Cardiac septum (tissue), 1 donor: ENCODE measurements at regions not wholly inside any gene's neighbourhood (a gene's known extent, or its start where the extent isn't known, plus 50 kb on each side); places are given as distances from the start of the nearest gene placed in this dataset.
"Not testable (repeated sequence)": the region's sequence is repeated elsewhere in the genome, so short reads cannot be mapped to it uniquely, and the experiment has no call there.

Experiments used
- DNase-seq: peaks from one replicate; pipeline ENCODE4 v3.0.0-alpha.2; 2020; ENCODE audit warnings: low spot score
- intact Hi-C: fragments of 100-400 bp; cut with DNase I; formaldehyde crosslinking; loops from one replicate; pipeline ENCODE4 v1.14.0; 2022
- donor health status: DM: no; HTN: no; CAD: no.

GRCh38 chr13:26480246-26480855 lies 77.1 kb upstream of the WASF3 start:
- intact Hi-C loops, result loop anchor here (10.0 kb wide), 1 partner anchor 214 kb away; no protein-coding TSS in a partner anchor
- DNase-seq, result peak; percentile 31

GRCh38 chr13:26482451-26483197 lies 74.9 kb upstream of the WASF3 start:
- peak; percentile 38 for DNase-seq
- intact Hi-C loops, result loop anchor here (10.0 kb wide), 1 partner anchor 212 kb away; no protein-coding TSS in a partner anchor

- intact Hi-C loops, result loop anchor here (10.0 kb wide), 1 partner anchor 211 kb away; no protein-coding TSS in a partner anchor
- no peak for DNase-seq
Observed at GRCh38 chr13:26483546-26483945, 73.9 kb upstream of the WASF3 start.

GRCh38 chr13:26484196-26484595 lies 73.3 kb upstream of the WASF3 start:
- intact Hi-C loops, result loop anchor here (10.0 kb wide), 1 partner anchor 211 kb away; no protein-coding TSS in a partner anchor
- DNase-seq, result no peak

- intact Hi-C loops, result loop anchor here (10.0 kb wide), 1 partner anchor 210 kb away; no protein-coding TSS in a partner anchor
- no peak for DNase-seq
Observed at GRCh38 chr13:26485288-26485687, 72.2 kb upstream of the WASF3 start.

DNA sequence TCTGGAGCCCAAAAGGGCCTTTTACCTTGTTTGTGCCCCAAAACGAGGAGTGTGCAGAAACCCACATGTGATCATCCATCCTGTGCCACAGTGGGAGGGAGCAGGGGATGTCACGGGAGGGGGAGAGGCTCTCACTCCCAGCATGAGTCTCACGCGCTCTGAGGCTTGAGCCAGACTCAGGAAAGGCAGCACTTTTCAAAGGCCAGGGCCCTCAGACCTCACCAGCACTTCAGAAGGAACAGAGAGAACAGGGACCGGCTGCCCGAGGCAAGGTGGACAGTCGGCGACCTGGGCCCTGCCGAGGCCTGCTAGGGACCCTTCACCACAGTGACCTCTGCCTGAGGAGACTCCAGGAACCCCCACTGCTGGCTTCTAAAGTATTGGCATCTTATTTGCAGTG lies 71.7 kb upstream of the WASF3 start:
- DNase-seq, result no peak
- intact Hi-C loops, result loop anchor here (10.0 kb wide), 1 partner anchor 209 kb away; no protein-coding TSS in a partner anchor

DNA sequence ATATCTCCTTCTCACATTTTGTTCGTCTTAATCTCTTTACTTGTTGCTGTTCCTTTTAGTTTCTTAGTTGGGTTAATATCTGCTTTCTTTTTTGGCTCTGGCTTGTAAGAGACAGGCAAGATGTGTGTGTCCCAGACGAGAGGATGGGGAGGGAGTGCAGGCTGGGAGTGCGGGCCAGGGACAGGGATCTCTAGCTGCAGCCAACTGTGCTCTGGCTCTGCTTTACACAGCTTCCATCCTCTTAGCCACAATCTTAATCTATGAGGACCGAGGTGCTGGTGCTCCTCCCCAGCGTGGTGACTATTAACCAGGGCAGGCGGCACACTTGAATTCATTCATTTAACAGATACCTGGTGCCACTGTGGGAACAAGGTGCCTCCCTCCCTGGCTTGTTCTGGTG lies 70.9 kb upstream of the WASF3 start:
- intact Hi-C loops, result loop anchor here (10.0 kb wide), 1 partner anchor 208 kb away; no protein-coding TSS in a partner anchor
- no peak for DNase-seq

- intact Hi-C loops, result loop anchor here (10.0 kb wide), 1 partner anchor 207 kb away; no protein-coding TSS in a partner anchor
- no peak for DNase-seq
Observed at GRCh38 chr13:26487781-26488180, 69.7 kb upstream of the WASF3 start.

DNA sequence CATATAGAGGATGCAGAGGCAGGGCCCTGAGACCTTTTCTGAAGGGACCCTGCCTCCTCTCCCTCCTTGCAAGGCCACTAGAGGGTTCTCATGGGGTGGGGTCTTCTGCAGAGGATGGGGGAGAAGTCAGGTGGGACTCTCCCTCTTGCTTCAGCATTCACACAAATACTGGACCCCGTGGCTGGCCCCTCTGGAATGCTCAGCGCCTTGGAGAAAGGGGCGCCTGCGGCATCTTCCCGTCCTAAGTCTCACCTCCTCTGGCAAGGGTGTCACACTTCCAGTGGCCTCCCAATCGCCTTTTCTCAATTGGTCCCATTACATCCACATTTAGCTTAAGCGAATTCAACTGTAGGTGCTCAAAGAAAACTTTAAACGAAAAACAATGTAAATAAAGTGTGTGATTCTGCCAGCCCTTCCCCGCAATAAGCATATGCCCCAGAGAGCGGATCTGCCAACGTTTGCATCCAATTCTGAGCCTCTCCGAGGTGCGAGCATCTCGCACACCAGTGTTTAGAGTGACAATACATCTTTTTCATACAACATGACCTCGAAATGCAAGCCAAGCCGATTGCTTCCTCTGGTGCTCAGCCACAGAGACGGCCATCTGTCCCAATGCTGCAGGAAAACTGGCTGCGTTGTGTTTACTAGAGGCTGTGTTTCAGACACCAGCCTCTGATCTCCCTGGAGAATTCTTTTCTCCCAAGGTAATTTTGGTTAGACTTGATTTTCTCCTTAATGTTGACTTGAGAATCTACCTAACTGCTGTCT lies 69.1 kb upstream of the WASF3 start:
- intact Hi-C loops, result loop anchor here (10.0 kb wide), 1 partner anchor 206 kb away; no protein-coding TSS in a partner anchor
- no peak for DNase-seq

DNA sequence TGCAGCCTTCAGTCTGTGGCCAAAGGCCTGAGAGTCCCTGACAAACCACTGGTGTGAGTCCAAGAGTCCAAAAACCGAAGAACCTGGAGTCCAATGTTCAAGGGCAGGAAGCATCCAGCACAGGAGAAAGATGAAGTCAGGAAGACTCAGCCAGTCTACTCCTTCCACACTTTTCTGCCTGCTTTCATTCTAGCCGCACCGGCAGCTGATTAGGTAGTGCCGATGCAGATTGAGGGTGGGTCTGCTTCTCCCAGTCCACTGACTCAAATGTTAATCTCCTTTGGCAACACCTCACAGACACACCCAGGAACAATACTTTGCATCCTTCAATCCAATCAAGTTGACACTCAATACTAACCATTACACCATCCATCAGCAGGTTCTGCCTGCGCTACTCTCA lies 65.2 kb upstream of the WASF3 start:
- DNase-seq, intact Hi-C loops: not testable (repeated sequence)

DNA sequence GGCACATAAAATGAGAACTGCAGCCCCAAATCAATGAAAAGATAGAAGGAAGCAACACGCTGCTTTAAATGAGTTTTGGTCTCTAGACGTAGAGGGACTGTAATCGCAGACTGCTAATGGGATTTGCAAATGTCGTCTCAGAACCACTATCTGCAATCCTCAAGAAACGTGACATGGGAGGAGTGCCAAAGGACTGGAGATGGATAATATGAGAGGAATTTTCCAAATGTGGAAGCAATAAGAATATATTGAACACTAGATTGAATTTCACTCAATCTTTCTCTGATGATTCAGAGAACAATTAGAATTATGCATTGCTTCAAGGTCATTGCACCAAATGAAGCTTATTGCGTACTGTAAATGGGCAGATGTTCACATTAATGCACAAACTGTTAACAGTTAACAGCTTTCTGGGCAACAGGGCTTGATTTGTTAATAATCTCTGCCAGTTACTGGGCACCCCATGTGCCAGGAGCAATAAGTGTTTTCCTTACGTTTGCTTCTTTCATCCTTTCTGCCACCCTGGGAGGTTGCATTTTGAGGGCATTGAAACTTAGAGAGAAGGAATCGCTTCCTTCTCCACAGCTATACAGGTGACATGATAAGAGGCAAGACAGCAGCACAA lies 62.8 kb upstream of the WASF3 start:
- no peak for DNase-seq
- intact Hi-C loops, result no loop called here

GRCh38 chr13:26495750-26496149 lies 61.7 kb upstream of the WASF3 start:
- no peak for DNase-seq
- intact Hi-C loops, result loop anchor here (2.0 kb wide), 1 partner anchor 311 kb away; no protein-coding TSS in a partner anchor

DNA sequence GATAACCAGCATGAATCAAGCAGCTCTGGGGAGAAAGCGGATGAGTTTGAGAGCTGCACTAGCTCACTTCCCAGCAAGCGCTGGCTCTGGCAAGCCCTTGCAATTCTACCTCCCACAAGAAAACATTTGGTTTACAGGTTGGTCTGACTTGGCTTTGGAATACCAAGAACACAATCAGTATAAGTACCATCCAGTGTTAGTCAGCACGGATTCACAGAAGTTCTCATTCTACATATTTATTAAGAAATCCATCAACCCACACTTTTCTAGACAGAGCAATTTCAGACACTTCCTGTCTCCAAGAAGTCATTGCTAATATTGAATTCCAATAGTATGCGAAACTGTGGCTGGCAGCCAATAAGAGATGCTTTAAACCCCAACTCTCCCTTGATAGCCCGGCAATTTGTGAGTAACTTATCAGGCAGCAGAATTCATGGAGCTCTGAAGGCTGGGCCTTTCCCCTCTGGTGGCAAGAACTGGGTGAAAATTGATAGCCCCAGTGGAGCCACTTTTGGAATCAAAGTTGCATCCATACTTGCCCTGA lies 59.4 kb upstream of the WASF3 start:
- intact Hi-C loops, result loop anchor here (2.0 kb wide), 1 partner anchor 313 kb away; no protein-coding TSS in a partner anchor
- no peak for DNase-seq

GRCh38 chr13:26498656-26499601 lies 58.6 kb upstream of the WASF3 start:
- no peak for DNase-seq
- intact Hi-C loops, result no loop called here

DNA sequence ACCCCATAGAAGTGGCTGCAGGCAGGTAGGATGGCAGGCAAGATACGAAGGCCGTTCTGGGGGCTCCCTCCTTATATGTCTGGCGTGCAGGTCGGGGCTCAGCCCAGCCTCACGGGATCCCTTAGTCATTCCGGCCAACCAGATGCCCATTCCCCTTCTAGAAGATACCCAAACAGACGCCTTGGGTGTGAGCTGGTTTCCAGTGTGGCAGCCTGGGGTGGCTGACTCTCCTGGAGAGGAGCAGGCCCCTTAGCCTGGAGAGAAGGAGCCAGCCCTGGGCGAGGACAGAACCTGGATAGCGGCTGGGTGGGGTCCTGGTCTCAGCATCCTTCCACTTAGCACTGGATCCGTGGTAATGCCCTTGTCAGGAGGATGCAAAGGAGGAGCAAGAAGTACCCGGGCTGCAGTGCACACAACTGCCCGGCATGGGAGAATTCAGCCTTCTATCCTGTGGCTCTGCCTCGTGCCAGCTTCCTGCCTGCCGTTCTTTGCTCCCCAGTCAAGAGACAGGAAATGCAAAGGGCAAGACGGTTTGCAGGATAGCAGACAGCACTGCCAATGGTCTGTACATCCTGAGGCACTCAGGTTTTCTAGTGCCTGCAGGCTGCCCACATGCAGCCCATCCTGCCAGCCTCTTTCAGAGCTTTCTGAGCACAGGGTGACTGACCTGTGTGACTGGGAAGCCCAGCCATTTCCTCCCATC lies 56.7 kb upstream of the WASF3 start:
- DNase-seq, result no peak
- intact Hi-C loops, result no loop called here

GRCh38 chr13:26501641-26502040 lies 55.8 kb upstream of the WASF3 start:
- no peak for DNase-seq
- intact Hi-C loops, result no loop called here

GRCh38 chr13:26502826-26503225 lies 54.7 kb upstream of the WASF3 start:
- intact Hi-C loops, result no loop called here
- DNase-seq, result no peak
